ENCODE measurements at regions not wholly inside any gene's neighbourhood (a gene's known extent, or its start where the extent isn't known, plus 50 kb on each side); places are given as distances from the start of the nearest gene placed in this dataset.

DNA sequence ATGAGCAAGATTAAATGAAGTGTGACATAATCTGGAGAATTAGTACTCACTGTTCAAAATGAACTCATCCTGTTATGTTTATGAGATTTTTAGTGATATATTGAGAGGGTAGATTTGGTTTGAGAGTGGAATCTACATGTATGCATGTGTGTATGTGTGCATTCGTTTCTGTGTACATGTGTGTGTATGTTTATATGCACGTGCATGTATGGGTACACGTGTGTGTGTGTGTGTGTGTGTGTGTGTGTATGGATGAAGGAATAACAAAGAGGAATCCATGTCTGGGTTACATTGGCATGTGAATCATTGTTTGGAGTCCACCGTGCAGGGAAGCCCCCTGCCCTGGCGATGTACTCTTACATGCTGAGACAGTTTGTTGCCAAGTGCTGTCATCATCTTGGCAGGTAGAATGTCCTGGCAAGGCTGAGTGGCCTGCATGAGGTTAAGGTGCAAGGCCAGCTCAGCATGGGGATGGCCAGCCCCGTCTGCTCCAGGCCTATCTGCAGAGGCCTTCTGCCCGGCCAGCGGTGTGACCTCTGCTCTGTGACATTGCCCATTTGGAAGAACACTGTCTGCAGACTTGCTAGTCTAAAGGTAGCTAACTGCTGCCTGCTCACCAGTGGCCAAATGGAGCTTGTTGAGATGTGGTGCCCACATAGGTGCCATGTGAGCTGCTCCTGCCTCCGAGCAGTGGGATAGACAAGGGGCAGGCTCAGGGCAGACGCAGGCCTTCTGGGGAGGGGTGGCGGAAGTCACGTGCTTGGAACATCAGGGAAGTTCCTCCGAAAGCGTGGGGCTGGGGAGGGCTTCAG is 222.3 kb downstream of the TEX29 start:
- TF ChIP-seq, protein P1, sequence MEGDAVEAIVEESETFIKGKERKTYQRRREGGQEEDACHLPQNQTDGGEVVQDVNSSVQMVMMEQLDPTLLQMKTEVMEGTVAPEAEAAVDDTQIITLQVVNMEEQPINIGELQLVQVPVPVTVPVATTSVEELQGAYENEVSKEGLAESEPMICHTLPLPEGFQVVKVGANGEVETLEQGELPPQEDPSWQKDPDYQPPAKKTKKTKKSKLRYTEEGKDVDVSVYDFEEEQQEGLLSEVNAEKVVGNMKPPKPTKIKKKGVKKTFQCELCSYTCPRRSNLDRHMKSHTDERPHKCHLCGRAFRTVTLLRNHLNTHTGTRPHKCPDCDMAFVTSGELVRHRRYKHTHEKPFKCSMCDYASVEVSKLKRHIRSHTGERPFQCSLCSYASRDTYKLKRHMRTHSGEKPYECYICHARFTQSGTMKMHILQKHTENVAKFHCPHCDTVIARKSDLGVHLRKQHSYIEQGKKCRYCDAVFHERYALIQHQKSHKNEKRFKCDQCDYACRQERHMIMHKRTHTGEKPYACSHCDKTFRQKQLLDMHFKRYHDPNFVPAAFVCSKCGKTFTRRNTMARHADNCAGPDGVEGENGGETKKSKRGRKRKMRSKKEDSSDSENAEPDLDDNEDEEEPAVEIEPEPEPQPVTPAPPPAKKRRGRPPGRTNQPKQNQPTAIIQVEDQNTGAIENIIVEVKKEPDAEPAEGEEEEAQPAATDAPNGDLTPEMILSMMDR (IDR thresholded peaks at IDR 0.05) = no peak
- TF ChIP-seq ZFX (IDR thresholded peaks at IDR 0.05; ENCODE audit: borderline replicate concordance) = no peak
